ENCODE measurements at regions not wholly inside any gene's neighbourhood (a gene's known extent, or its start where the extent isn't known, plus 50 kb on each side); places are given as distances from the start of the nearest gene placed in this dataset.

GRCh38 chr4:111506706-111507105 lies 638.5 kb upstream of the FAM241A start:
- FAIRE-seq: no peak
- no peak overlapping the region for H3K4me3 ChIP-seq (ENCODE audit: low read length in 3 of 3)
- H3K36me3 ChIP-seq (ENCODE audit: control insufficient read depth in 2 of 3, insufficient read depth in 3 of 3, low read length in 3 of 3): no peaks in the 10 kb centered on the region
- H3K27me3 ChIP-seq (ENCODE audit: control insufficient read depth, insufficient read depth, low read length): no peaks in the 10 kb centered on the region
- no peak overlapping the region for H3K9ac ChIP-seq (ENCODE audit: low read length in 3 of 3)
- no peak overlapping the region for H3K27ac ChIP-seq (ENCODE audit: low read depth in 2 of 2, low read length in 2 of 2)
- DNase-seq: no peak
- no peaks in the 10 kb centered on the region for H3K9me3 ChIP-seq (ENCODE audit: control insufficient read depth in 2 of 3, insufficient read depth in 1 of 3, low read length in 3 of 3)
- TF ChIP-seq CTCF (IDR thresholded peaks at IDR 0.05; ENCODE audit: borderline replicate concordance, extremely low read depth, insufficient read depth): no peak
- H3K4me1 ChIP-seq (ENCODE audit: control insufficient read depth in 2 of 3, insufficient read depth in 2 of 3, low read depth in 1 of 3, low read length in 3 of 3): no peaks in the 10 kb centered on the region
- intact Hi-C loops (cut with DNase I): no loop called here

GRCh38 chr4:111510535-111510934 lies 634.7 kb upstream of the FAM241A start:
- FAIRE-seq (no peak), DNase-seq (no peak)
- no peaks in the 10 kb centered on the region for H3K4me1 ChIP-seq (ENCODE audit: control insufficient read depth in 2 of 3, insufficient read depth in 2 of 3, low read depth in 1 of 3, low read length in 3 of 3)
- no peak overlapping the region for H3K9ac ChIP-seq (ENCODE audit: low read length in 3 of 3)
- no peak overlapping the region for H3K4me3 ChIP-seq (ENCODE audit: low read length in 3 of 3)
- intact Hi-C loops (cut with DNase I): no loop called here
- H3K27ac ChIP-seq (ENCODE audit: low read depth in 2 of 2, low read length in 2 of 2): no peak overlapping the region
- no peaks in the 10 kb centered on the region for H3K36me3 ChIP-seq (ENCODE audit: control insufficient read depth in 2 of 3, insufficient read depth in 3 of 3, low read length in 3 of 3)
- TF ChIP-seq CTCF (IDR thresholded peaks at IDR 0.05; ENCODE audit: borderline replicate concordance, extremely low read depth, insufficient read depth): no peak
- no peaks in the 10 kb centered on the region for H3K27me3 ChIP-seq (ENCODE audit: control insufficient read depth, insufficient read depth, low read length)
- no peaks in the 10 kb centered on the region for H3K9me3 ChIP-seq (ENCODE audit: control insufficient read depth in 2 of 3, insufficient read depth in 1 of 3, low read length in 3 of 3)

- no peaks in the 10 kb centered on the region for H3K9me3 ChIP-seq (ENCODE audit: control insufficient read depth in 2 of 3, insufficient read depth in 1 of 3, low read length in 3 of 3)
- no peaks in the 10 kb centered on the region for H3K4me1 ChIP-seq (ENCODE audit: control insufficient read depth in 2 of 3, insufficient read depth in 2 of 3, low read depth in 1 of 3, low read length in 3 of 3)
- no peak for DNase-seq
- H3K4me3 ChIP-seq (ENCODE audit: low read length in 3 of 3): no peak overlapping the region
- no peak for FAIRE-seq
- H3K27ac ChIP-seq (ENCODE audit: low read depth in 2 of 2, low read length in 2 of 2): no peak overlapping the region
- intact Hi-C loops (cut with DNase I): no loop called here
- H3K36me3 ChIP-seq (ENCODE audit: control insufficient read depth in 2 of 3, insufficient read depth in 3 of 3, low read length in 3 of 3): no peaks in the 10 kb centered on the region
- no peak for TF ChIP-seq CTCF (IDR thresholded peaks at IDR 0.05; ENCODE audit: borderline replicate concordance, extremely low read depth, insufficient read depth)
- H3K9ac ChIP-seq (ENCODE audit: low read length in 3 of 3): no peak overlapping the region
- no peaks in the 10 kb centered on the region for H3K27me3 ChIP-seq (ENCODE audit: control insufficient read depth, insufficient read depth, low read length)
Observed at GRCh38 chr4:111512081-111512783, 633.0 kb upstream of the FAM241A start.

GRCh38 chr4:111519683-111520082 lies 625.6 kb upstream of the FAM241A start:
- no peaks in the 10 kb centered on the region for H3K27me3 ChIP-seq (ENCODE audit: control insufficient read depth, insufficient read depth, low read length)
- no peaks in the 10 kb centered on the region for H3K9me3 ChIP-seq (ENCODE audit: control insufficient read depth in 2 of 3, insufficient read depth in 1 of 3, low read length in 3 of 3)
- TF ChIP-seq CTCF (IDR thresholded peaks at IDR 0.05; ENCODE audit: borderline replicate concordance, extremely low read depth, insufficient read depth): no peak
- H3K9ac ChIP-seq (ENCODE audit: low read length in 3 of 3): no peak overlapping the region
- no peaks in the 10 kb centered on the region for H3K4me1 ChIP-seq (ENCODE audit: control insufficient read depth in 2 of 3, insufficient read depth in 2 of 3, low read depth in 1 of 3, low read length in 3 of 3)
- no peaks in the 10 kb centered on the region for H3K36me3 ChIP-seq (ENCODE audit: control insufficient read depth in 2 of 3, insufficient read depth in 3 of 3, low read length in 3 of 3)
- FAIRE-seq: no peak
- intact Hi-C loops (cut with DNase I): no loop called here
- no peak overlapping the region for H3K4me3 ChIP-seq (ENCODE audit: low read length in 3 of 3)
- DNase-seq: no peak
- H3K27ac ChIP-seq (ENCODE audit: low read depth in 2 of 2, low read length in 2 of 2): no peak overlapping the region
